ENCODE measurements at regions not wholly inside any gene's neighbourhood (a gene's known extent, or its start where the extent isn't known, plus 50 kb on each side); places are given as distances from the start of the nearest gene placed in this dataset.

DNA sequence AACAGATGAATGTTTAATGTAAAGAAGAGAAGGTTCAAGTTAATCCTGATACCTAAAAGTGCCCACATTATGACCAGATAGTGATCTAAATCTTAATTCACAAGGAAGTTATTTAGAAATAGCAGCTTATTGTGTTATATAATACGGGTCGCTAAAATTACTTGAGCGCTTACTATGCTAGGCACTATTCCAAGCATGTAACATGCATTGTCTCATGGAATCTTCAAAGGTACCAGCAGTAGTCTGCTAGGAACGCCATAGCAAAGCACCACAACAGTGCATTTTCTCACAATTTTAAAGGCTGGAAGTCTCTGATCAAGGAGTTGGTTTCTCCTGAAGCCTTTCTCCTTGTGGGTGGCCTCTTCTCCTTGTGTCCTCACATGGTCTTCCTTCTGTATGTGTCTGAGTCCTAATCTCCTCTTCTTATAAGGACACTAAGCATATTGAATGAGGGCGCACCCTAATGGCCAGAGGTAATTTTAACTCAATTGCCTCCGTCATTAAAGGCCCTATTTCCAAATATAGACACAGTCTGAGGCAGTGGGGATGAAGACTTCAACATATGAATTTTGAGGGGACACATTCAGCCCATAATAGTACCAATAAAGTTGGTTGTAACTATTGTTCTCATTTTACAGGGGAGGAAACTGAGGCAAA, 118.4 kb downstream of the LRRC30 start:
- TF ChIP-seq, protein P1, sequence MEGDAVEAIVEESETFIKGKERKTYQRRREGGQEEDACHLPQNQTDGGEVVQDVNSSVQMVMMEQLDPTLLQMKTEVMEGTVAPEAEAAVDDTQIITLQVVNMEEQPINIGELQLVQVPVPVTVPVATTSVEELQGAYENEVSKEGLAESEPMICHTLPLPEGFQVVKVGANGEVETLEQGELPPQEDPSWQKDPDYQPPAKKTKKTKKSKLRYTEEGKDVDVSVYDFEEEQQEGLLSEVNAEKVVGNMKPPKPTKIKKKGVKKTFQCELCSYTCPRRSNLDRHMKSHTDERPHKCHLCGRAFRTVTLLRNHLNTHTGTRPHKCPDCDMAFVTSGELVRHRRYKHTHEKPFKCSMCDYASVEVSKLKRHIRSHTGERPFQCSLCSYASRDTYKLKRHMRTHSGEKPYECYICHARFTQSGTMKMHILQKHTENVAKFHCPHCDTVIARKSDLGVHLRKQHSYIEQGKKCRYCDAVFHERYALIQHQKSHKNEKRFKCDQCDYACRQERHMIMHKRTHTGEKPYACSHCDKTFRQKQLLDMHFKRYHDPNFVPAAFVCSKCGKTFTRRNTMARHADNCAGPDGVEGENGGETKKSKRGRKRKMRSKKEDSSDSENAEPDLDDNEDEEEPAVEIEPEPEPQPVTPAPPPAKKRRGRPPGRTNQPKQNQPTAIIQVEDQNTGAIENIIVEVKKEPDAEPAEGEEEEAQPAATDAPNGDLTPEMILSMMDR (IDR thresholded peaks at IDR 0.05; ENCODE audit: extremely low read depth in 1 of 2, insufficient read depth in 1 of 2, low read depth in 1 of 2, low read length in 2 of 2) = no peak
- TF ChIP-seq POLR2A (IDR thresholded peaks at IDR 0.05; ENCODE audit: low read depth, low read length) = no peak
- TF ChIP-seq GATA2 (IDR thresholded peaks at IDR 0.05; ENCODE audit: insufficient read depth, insufficient read length, low read depth, low read length) = no peak
- TF ChIP-seq, protein P2, sequence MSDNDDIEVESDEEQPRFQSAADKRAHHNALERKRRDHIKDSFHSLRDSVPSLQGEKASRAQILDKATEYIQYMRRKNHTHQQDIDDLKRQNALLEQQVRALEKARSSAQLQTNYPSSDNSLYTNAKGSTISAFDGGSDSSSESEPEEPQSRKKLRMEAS (IDR thresholded peaks at IDR 0.05; ENCODE audit: insufficient read depth, insufficient read length) = no peak
- TF ChIP-seq POLR2AphosphoS5 (IDR thresholded peaks at IDR 0.05; ENCODE audit: insufficient read depth, low read depth, low read length) = no peak
- TF ChIP-seq EZH2 (IDR thresholded peaks at IDR 0.05; ENCODE audit: borderline replicate concordance, low read depth, low read length, severe bottlenecking) = no peak
- no peak for TF ChIP-seq FOS (IDR thresholded peaks at IDR 0.05; ENCODE audit: borderline replicate concordance, insufficient read depth, low read length)

Measured in endothelial cell of umbilical vein (primary cell).